ENCODE measurements at regions not wholly inside any gene's neighbourhood (a gene's known extent, or its start where the extent isn't known, plus 50 kb on each side); places are given as distances from the start of the nearest gene placed in this dataset.
"Not testable (repeated sequence)": the region's sequence is repeated elsewhere in the genome, so short reads cannot be mapped to it uniquely, and the experiment has no call there.

- DNase-seq (ENCODE audit: low spot score) = no peak
These were observed 160.2 kb downstream of the SH2D4B start for GRCh38 chr10:80697926-80698325.

DNA sequence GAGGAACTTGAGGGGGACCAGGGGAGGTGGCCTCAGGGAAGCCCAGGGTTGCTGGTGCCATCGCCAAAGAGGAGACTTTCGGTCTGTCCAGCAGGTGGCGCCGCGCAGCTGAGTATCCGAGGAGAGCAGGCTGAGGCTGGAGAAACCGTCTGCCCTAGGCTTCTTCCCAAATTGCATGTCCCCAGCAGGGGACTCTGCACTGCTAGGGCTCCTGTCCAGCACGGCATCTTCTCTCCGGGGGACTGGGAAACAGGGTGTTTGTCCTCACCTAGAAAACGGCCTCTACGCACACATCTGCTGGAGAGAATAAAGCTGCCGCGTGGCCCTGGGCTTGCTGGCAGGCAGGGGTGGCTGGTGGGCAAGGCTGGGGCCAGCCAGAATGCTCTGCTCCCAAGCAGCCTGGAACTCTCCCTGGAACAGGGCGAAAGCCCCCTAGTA is 161.9 kb downstream of the SH2D4B start:
- DNase-seq (ENCODE audit: low spot score) = peak; percentile 30

- DNase-seq (ENCODE audit: low spot score) = no peak
These were observed 162.6 kb downstream of the SH2D4B start for GRCh38 chr10:80700252-80700651.

- DNase-seq (ENCODE audit: low spot score) = no peak
These were observed 163.2 kb downstream of the SH2D4B start for GRCh38 chr10:80700760-80701444.

- DNase-seq (ENCODE audit: low spot score) = no peak
These were observed 164.0 kb downstream of the SH2D4B start for GRCh38 chr10:80701706-80702105.

DNA sequence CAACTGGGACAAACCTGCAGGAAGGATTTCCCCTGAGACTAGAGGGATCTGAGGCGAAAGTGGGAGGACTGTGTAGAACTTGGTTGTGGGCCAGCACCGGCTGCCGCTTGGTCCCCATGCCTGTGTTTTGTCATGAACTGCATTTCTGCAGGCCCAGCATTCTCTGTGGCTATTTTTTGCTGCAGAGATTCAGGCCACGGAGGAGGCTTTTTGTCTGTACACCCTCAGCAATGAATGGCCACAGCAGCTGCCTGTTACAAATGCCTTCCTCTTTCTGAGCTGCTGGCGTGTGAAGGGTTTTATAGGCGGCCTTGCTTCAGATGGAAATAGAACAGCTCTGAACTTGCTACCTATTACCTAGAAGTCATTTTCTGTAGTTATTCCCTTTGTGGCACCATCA is 164.4 kb downstream of the SH2D4B start:
- no peak for DNase-seq (ENCODE audit: low spot score)

DNA sequence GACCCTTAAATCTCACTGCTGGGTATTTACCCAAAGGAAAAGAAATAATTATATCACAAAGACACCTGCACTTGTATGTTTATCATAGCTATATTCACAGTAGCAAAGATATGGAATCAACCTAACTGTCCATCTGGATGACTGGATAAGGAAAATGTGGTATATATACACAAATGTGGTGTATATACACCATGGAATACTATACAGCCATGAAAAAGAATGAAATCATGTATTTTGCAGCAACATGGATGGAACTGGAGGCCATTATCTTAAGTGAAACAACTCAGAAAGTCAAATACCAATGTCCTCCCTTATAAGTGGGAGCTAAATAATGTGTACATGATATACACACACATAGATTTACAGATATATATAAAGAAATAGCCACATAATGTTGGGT is 168.2 kb downstream of the SH2D4B start:
- no peak for DNase-seq (ENCODE audit: low spot score)

- DNase-seq (ENCODE audit: low spot score) = no peak
These were observed 170.5 kb downstream of the SH2D4B start for GRCh38 chr10:80708185-80708584.

DNA sequence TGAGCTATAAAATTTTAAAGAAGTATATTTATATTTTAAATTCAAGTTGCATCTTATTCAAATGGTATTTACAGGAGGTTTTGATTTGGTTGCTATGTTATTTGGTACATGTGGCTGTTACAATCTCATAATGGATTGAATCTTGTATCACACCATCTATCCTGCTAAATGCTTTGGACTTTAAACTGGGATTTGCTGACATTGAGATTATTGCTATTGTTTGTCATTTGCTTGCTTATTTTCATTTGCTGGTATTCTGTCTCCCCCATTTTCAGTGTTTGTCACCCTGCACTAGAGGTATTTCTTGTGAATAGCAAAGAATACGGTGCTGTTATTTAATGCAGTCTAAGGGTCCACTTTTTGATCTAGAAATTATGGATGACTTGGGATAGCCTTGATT is 171.1 kb downstream of the SH2D4B start:
- no peak for DNase-seq (ENCODE audit: low spot score)

- DNase-seq (ENCODE audit: low spot score) = no peak
These were observed 172.2 kb downstream of the SH2D4B start for GRCh38 chr10:80709866-80710265.

GRCh38 chr10:80713398-80713928 is 175.8 kb downstream of the SH2D4B start:
- no peak for DNase-seq (ENCODE audit: low spot score)

- DNase-seq (ENCODE audit: low spot score) = no peak
These were observed 176.9 kb downstream of the SH2D4B start for GRCh38 chr10:80714566-80714965.

DNA sequence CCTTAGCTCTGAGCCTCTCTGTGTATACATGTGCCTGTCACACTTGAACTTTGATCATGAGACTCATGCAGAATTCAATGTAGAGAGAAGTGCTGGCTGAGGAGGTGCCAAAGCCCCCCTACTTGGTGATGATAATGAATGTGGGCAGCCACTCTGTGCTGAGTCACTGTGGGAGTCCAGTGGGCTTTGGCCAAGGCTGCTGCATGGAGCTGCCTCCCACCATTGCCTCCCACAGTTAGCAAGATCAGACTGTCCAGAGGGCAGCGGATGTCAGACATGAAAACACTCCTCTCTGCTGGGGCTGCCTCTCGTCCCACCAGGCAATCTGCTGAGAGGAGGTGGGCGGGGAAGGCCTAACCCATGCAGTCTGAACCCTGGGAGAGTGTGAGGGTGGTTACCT is 180.3 kb downstream of the SH2D4B start:
- DNase-seq (ENCODE audit: low spot score) = no peak

- DNase-seq (ENCODE audit: low spot score) = no peak
These were observed 182.2 kb downstream of the SH2D4B start for GRCh38 chr10:80719935-80720334.

GRCh38 chr10:80720549-80720948 is 182.8 kb downstream of the SH2D4B start:
- DNase-seq (ENCODE audit: low spot score) = no peak

DNA sequence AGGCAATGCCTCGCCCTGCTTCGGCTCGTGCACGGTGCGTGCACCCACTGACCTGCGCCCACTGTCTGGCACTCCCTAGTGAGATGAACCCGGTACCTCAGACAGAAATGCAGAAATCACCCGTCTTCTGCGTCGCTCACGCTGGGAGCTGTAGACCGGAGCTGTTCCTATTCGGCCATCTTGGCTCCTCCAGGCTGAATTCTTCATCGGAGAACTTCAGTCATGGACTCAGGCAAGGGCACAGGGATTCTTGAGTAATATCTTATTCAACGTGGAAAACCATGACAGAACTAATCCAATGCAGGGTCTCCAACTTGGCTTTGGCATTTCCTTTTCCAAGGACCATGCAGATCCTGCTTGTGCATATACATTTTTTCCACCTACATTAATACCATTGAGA is 190.7 kb downstream of the SH2D4B start:
- not testable (repeated sequence) for DNase-seq (ENCODE audit: low spot score)

DNA sequence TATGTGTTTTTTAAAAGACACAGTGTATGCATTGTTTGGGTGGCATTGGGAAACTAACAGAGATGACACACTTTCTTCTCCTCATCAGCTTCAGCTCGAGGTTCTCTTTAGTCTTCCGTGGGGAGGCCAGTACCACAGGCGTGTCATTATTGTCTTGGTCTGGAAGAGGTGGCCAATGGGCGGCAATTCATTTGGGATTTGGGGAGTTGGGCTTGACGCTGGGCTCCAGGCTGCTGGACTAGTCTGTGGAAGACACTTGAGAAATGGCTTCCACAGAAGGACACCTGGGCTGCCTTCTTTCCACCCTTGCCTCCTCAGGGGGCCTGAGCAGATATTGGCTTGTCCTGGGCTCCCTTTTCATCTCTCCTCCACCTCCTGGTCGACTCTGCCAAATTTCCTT is 192.2 kb downstream of the SH2D4B start:
- DNase-seq (ENCODE audit: low spot score) = no peak

DNA sequence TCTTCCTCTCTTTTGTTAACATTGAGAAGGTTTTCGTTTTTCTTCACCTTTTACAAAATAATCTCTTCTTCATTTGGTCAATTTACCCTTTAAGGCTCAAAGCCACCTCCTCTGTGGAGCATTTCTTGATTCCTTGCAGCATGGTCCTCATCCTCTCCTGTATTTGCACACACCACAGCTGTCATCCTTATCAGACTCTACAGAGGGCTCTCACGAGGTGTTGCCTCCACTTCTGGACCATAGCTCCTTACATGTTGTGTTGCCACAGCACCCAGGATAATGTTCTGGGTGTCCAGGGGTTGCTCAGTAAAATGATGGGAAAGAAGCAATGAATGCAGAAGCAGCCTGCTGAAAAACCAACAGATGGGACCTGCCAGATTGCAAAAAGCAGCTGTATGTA is 192.8 kb downstream of the SH2D4B start:
- DNase-seq (ENCODE audit: low spot score) = no peak

DNA sequence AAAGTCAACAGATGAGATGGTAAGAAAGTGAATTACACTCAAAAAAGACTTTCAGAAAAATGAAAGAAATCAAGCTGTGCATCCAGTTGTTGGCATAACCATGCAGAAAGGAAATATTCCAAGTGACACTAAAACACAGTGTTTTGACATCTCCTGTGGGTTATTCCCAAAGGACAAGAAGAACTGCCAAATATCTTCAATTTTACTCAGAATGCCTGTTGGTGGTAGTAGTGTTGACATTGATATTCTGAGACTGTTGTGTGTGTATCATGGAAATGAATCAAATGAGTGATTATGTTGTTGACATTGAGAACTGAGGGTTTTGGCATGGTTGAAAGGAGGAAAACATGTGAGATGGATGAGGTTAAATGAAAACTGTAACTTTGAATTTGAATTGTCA is 196.9 kb downstream of the SH2D4B start:
- DNase-seq (ENCODE audit: low spot score) = no peak

- no peak for DNase-seq (ENCODE audit: low spot score)
These were observed 199.5 kb downstream of the SH2D4B start for GRCh38 chr10:80737209-80737608.

DNA sequence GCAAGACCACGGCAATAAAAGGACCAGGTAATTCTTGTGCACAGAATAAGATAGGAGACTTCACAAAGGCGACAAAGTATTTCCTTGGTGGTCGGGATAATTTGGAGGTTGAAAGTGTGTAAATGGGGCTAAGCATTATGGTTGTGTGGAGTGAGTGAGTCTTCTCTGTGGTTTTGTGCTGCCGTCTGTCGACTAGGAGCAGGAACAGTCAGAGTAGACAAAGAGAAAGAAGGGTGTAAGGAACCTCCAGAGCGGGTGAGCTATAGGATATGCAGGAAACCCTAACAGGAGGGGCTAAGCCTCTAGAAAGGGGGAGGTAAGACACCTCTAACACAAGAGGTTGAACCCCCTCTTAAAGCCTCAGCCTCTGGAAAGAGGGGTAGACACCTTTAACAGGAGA is 201.6 kb downstream of the SH2D4B start:
- DNase-seq (ENCODE audit: low spot score) = no peak

- no peak for DNase-seq (ENCODE audit: low spot score)
These were observed 202.4 kb downstream of the SH2D4B start for GRCh38 chr10:80739963-80740715.

- no peak for DNase-seq (ENCODE audit: low spot score)
These were observed 203.6 kb downstream of the SH2D4B start for GRCh38 chr10:80741278-80741677.

DNA sequence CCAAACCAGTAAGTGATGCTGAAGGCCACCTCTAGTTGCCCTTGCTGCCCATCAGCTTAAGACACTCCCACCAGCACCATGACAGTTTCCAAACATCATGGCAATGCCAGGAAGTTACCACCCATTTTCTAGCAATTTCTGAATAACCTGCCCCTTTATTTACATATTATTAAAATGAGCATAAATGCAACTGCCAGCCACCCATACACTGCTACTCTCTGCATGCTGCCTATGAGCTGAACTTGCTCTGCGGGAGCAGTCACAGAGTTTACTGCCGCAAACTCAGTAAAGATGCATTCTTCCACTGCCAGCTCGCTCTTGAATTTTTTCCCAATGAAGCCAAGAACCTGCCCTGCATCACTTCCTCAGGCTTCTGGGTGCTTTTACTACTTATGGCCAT is 212.6 kb downstream of the SH2D4B start:
- DNase-seq (ENCODE audit: low spot score) = no peak
